ENCODE measurements at regions not wholly inside any gene's neighbourhood (a gene's known extent, or its start where the extent isn't known, plus 50 kb on each side); places are given as distances from the start of the nearest gene placed in this dataset.

- DNase-seq (ENCODE audit: insufficient read length, low spot score) (no peak), FAIRE-seq (peak; percentile 45)
- no peak for TF ChIP-seq POLR2A (IDR thresholded peaks at IDR 0.05; ENCODE audit: low read depth, low read length)
These were observed 56.4 kb downstream of the NEUROD6 start for GRCh38 chr7:31284106-31284505.

DNA sequence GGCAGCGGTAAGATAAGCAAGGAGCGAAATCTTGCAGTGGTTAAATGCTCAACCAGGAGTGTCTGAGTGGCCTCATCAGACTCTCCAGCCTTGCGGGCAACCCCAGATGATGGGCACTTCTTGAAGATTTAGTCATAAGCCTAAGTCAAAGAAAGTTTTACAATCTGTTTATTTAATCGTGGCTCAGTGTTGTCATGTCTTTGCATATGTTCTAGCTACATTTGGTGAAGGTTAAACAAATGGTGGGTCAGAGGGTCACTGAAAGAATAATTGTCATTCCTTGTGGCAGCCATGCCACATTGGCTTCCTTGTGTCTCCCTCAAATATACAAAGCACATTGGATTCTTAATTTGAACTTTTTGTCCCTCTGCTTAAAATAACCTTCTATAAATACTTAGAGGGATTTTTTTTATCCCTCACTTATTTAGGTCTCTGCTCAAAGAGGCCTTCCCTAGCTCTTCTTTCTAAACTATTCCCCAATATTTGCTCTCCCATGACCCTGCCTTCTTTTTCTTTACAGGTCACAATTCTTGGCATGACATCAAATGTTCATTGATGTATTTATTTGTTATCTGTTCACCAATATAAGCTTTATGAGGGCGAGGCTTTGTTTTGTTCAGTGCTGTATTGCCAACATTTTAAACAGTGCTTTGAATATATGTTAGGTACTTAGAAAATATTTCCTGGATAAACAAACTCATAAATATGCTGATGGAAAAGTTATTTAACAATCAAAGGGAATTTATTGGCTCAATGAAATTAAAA is 68.7 kb downstream of the NEUROD6 start:
- FAIRE-seq = no peak
- TF ChIP-seq POLR2A (IDR thresholded peaks at IDR 0.05; ENCODE audit: low read depth, low read length) = no peak
- DNase-seq (ENCODE audit: insufficient read length, low spot score) = no peak

- TF ChIP-seq POLR2A (IDR thresholded peaks at IDR 0.05; ENCODE audit: low read depth, low read length) = no peak
- FAIRE-seq (no peak), DNase-seq (ENCODE audit: insufficient read length, low spot score) (no peak)
These were observed 73.0 kb downstream of the NEUROD6 start for GRCh38 chr7:31267486-31267885.

GRCh38 chr7:31263338-31263737 is 77.2 kb downstream of the NEUROD6 start:
- DNase-seq (ENCODE audit: insufficient read length, low spot score) = no peak
- TF ChIP-seq POLR2A (IDR thresholded peaks at IDR 0.05; ENCODE audit: low read depth, low read length) = no peak
- peak; percentile 48 for FAIRE-seq

DNA sequence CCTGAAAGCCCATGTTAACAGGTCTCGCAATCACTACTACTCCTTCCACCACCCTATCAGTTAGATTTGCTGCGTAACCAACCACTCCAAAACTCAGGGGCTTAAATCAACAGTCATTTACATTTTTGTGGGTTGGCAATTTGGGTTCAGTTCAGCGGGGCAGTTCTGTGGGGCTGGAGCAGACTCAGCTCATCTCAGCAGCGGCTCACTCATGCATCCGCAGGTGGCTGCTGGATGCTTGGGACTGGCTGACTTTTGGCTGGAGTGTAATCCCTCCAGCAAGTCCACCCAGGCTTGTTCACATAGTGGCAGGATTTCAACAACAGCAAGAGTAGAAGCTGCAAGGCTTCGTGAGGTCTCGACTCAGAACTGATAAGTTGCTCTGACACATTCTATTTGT is 79.2 kb downstream of the NEUROD6 start:
- DNase-seq (ENCODE audit: insufficient read length, low spot score) = no peak
- no peak for TF ChIP-seq POLR2A (IDR thresholded peaks at IDR 0.05; ENCODE audit: low read depth, low read length)
- FAIRE-seq = no peak

DNA sequence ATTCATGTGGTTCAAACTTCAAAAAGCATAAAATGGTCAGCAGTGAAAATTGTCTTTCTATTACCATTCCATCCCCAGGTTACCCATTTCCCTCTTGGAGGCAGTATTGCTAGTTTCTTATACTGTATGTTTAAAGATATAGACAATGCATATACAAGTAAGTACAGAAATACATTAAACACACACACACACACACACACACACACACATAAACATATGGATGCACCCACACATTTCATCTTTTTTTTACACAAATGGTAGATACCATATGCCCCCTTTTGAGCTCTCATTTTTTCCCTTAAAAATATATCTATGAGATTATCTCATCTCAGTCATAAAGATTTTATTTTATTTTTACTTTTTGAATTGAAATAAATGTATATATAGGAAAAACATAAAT is 79.7 kb downstream of the NEUROD6 start:
- TF ChIP-seq POLR2A (IDR thresholded peaks at IDR 0.05; ENCODE audit: low read depth, low read length) = no peak
- no peak for FAIRE-seq
- no peak for DNase-seq (ENCODE audit: insufficient read length, low spot score)

DNA sequence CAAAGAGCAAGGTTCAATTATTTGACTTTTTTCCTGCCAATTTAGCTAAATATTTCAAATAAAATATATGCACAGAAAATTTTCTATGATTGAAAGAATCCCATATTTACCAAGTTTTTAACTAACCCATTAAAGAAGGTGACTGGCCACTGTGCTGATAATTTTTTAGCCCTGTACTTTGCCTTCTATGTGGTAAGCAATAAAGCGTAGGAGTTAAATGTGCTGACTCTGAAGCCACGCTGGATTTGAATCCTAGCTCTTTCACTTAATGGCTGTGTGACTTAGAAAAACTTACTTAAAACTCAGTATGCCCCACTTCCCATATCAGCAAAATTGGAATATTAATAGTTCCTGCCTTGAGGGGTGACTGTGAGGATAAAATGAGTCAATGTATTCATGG is 82.1 kb downstream of the NEUROD6 start:
- FAIRE-seq (no peak), DNase-seq (ENCODE audit: insufficient read length, low spot score) (no peak)
- no peak for TF ChIP-seq POLR2A (IDR thresholded peaks at IDR 0.05; ENCODE audit: low read depth, low read length)

DNA sequence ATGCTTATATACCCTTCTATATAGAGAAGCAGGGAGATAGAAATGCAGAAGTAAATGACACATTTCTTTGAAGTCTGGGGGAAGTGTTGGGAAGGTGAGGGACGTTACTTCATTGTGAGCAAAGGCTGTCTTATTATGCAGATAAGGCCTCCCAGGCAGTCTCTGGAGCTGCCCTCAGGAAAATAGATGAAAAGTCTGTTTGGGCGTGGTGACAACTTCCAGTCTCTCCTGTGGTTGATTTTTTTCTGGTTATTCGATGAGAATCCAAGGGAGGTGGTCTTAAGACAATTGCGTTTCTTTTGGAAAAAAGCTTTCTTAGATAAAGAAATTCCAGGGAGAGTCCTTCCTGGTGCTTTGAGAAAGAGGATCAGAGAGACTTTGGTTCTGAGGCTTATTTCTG is 84.0 kb downstream of the NEUROD6 start:
- FAIRE-seq (no peak), DNase-seq (ENCODE audit: insufficient read length, low spot score) (no peak)
- no peak for TF ChIP-seq POLR2A (IDR thresholded peaks at IDR 0.05; ENCODE audit: low read depth, low read length)

GRCh38 chr7:31254926-31255325 is 85.6 kb downstream of the NEUROD6 start:
- FAIRE-seq (no peak), DNase-seq (ENCODE audit: insufficient read length, low spot score) (no peak)
- TF ChIP-seq POLR2A (IDR thresholded peaks at IDR 0.05; ENCODE audit: low read depth, low read length) = no peak

DNA sequence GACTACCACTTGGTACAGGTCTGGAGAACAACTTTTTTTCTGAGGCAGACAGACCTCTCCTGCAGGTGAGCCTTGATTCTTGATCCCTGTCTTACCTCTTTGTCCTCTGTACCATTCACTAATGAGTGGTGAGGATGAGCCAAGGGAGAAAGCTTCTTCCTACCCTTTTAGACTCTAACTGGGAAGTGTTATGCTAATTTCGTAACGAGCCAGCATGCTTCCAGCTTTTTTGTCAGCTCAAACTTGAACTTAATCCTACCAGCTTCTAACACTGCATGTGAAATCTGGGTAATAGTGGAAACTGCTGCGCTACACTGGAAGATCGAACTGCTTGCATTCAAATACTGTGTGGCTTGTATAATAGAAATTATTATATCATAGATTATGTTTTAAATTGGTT is 87.0 kb downstream of the NEUROD6 start:
- DNase-seq (ENCODE audit: insufficient read length, low spot score) (no peak), FAIRE-seq (no peak)
- TF ChIP-seq POLR2A (IDR thresholded peaks at IDR 0.05; ENCODE audit: low read depth, low read length) = no peak

DNA sequence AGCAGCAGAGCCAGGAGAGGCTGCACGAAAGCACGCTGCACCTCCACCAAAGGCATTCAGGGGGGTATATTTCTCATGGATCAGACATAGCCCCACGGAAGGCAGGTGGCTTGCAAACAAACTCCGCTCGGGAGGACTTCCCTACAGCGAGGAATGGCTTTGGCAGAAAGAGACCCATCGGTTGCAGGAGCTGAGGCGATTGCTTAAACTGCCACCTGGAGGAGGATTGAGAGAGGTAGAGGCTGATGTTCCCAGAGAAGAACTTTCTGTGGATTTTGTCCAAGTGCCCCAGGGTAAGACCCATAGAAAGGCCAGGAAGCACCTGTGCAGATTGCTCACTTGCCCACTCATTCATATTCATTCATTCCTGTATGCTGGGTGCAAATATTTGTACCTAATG is 89.1 kb downstream of the NEUROD6 start:
- DNase-seq (ENCODE audit: insufficient read length, low spot score) (no peak), FAIRE-seq (no peak)
- no peak for TF ChIP-seq POLR2A (IDR thresholded peaks at IDR 0.05; ENCODE audit: low read depth, low read length)

DNA sequence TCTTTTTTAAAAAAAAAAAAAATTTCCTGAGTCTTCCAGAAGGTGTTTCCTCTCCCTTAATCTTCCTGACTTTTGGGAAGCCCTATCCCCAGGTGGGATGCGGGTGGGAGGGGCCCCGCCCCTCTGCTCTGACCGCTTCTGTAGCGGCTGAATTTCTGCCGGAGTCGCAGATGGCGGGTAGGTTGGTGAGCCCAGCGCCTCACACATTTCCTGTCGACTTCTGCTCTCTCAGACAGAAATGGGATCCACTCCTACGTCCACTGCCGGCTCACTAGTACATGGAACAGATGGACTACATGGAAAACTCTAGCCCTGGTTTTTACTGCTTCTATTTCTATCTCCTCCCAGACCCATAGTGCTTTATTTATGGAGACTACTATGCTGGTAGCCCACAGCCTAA is 90.9 kb downstream of the NEUROD6 start:
- TF ChIP-seq POLR2A (IDR thresholded peaks at IDR 0.05; ENCODE audit: low read depth, low read length) = no peak
- DNase-seq (ENCODE audit: insufficient read length, low spot score) (no peak), FAIRE-seq (no peak)

- DNase-seq (ENCODE audit: insufficient read length, low spot score) (no peak), FAIRE-seq (no peak)
- TF ChIP-seq POLR2A (IDR thresholded peaks at IDR 0.05; ENCODE audit: low read depth, low read length) = no peak
These were observed 103.7 kb downstream of the NEUROD6 start for GRCh38 chr7:31236868-31237267.

GRCh38 chr7:31234836-31235605 is 105.5 kb downstream of the NEUROD6 start:
- DNase-seq (ENCODE audit: insufficient read length, low spot score) (no peak), FAIRE-seq (no peak)
- no peak for TF ChIP-seq POLR2A (IDR thresholded peaks at IDR 0.05; ENCODE audit: low read depth, low read length)

GRCh38 chr7:31228957-31229356 is 111.6 kb downstream of the NEUROD6 start:
- DNase-seq (ENCODE audit: insufficient read length, low spot score) (no peak), FAIRE-seq (no peak)
- TF ChIP-seq POLR2A (IDR thresholded peaks at IDR 0.05; ENCODE audit: low read depth, low read length) = no peak
